GM18505 (cell line): ENCODE measurements at regions not wholly inside any gene's neighbourhood (a gene's known extent, or its start where the extent isn't known, plus 50 kb on each side); places are given as distances from the start of the nearest gene placed in this dataset.

Experiments
- ATAC-seq: cut with Tn5 transposase; IDR thresholded peaks from one replicate; pipeline ENCODE4 v1.9.1; 2021; ENCODE audit not compliant: unreplicated experiment
- POLR2A ChIP-seq: IDR thresholded peaks from 4 replicates; pipeline ENCODE4 v1.6.1; 2011; ENCODE audit warnings: borderline replicate concordance; ENCODE audit not compliant: insufficient read depth, insufficient read length; ENCODE audit errors: extremely low read depth

DNA sequence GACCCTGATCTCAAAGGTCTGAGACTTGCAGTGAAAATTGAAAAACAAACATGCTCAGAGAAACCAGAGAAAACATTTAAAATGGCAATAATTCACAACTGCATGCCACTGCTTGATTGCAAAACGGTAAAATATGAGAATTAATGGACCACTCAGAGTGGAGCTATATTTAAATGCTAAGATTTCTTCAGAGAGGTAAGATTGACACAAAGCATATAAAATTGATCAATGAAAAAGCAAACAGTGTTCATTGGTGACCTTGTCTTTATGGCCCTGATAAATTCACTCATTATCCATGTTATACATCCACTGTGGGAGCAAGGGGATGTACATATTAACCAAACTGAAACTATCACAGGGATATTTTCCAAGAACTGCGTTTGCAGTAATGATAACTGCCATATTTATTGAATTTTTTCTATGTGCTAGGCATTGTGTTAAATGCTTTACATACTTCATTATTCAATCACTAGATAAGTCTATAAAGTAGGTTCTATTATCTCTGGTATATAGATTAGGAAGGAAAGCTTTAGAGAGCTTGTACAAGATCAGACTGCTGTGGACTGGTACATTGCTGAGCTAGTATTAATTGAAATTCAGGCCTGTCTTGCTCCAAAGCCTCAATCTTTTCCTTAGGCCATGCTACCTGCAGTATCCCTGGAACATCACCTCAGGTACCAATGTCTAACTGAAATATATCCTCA, 113.9 kb upstream of the LMO3 start:
- no peak for TF ChIP-seq POLR2A
- ATAC-seq, result no peak

- no peak for TF ChIP-seq POLR2A
- no peak for ATAC-seq
These were observed 111.0 kb upstream of the LMO3 start for GRCh38 chr12:16716928-16717327.

- ATAC-seq, result no peak
- no peak for TF ChIP-seq POLR2A
These were observed 86.1 kb upstream of the LMO3 start for GRCh38 chr12:16692099-16692498.

DNA sequence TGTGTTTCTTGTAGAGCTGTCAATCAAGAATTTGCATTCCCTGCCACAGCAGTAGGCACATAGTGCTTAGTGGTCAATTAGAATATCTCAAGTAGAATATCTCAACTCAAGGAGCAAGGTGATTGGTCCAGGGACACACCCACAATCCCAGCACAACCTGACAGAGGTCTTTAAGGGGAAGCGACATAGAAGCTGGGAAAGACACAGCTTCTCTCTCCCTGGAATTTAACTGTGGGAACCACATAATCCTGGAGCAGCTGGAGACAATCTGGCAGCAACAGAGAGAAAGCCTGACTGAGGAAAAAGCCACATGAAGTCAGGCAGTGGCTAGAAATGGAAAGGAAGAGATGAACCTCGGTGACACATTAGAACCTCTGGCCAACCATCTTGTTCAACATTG, 85.7 kb upstream of the LMO3 start:
- no peak for ATAC-seq
- TF ChIP-seq POLR2A, result no peak

DNA sequence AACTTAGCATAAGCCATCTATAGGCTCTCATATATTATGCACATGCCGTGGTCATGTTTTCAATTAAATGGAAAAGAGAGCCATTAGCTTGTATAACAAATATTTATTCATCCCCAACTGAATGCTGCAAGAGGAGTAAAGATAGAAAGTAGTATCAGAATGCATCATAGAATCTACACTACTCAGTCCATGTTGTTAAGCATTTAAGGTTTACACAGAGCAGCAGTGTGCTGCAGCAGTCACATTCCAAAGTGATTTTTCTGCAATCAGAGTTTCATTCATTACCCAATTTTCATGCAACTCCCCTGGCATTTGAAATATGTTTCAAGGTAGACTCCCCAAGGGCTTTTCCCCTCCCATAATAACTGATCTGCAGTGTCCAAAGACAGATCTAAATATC, 82.2 kb upstream of the LMO3 start:
- ATAC-seq, result no peak

GRCh38 chr12:16685107-16685506, 79.1 kb upstream of the LMO3 start:
- no peak for ATAC-seq
- TF ChIP-seq POLR2A, result no peak

More for the DNA sequence above, 82.2 kb upstream of the LMO3 start:
- TF ChIP-seq POLR2A, result no peak

DNA sequence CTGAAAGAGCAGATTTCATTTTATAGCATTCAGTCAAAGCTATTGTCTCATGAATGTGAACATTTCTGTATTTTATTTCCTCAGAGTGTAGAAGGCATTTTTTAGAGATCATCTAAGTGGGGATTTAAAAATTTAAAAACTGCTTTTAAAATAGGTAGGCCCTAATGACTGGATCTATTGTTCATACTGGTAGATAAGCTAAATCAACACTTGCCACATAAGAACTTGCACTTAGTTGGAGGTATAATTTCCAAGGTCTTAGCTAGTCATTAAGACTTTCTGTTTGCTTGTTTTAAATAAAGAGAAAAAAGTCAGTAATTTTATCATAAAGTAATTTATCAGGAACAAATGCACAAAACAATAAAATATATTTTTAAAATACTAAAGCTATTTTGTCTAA, 75.2 kb upstream of the LMO3 start:
- ATAC-seq, result no peak
- TF ChIP-seq POLR2A, result no peak

DNA sequence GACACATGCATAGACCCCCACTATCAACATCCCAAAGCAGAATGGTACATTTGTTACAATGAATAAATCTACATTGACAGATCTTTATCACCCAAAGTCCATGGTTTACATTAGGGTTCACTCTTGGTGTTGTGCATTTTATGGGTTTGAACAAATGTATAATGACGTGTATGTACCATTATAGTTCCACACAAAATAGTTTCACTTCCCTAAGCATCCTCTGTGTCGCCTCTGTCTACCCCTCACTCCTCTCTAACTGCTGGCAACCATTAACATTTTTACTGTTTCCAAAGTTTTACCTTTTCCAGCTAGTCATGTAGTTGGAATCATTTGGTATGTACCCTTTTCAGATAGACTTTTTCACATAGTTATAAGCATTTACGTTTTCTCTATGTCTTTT, 69.5 kb upstream of the LMO3 start:
- ATAC-seq, result peak; percentile 72
- TF ChIP-seq POLR2A, result no peak

DNA sequence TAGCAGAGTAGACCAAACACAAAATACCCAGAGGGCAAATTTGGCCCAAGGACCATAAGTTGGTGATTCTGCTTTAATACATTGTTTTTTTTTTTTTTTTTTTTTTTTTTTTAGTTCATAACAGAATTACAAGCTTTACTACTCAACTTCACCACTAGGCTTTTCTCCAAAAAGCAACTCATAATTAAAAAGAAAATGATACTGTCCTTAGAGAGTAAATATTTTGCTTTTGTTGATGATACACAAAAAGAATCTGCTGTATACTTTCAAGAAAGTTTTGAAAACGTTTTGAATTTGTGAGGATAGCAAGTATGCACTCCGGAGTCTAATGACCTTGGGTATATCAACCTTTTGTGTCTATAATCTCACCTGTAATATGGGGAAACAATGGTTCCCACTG, 68.9 kb upstream of the LMO3 start:
- TF ChIP-seq POLR2A, result no peak
- no peak for ATAC-seq

DNA sequence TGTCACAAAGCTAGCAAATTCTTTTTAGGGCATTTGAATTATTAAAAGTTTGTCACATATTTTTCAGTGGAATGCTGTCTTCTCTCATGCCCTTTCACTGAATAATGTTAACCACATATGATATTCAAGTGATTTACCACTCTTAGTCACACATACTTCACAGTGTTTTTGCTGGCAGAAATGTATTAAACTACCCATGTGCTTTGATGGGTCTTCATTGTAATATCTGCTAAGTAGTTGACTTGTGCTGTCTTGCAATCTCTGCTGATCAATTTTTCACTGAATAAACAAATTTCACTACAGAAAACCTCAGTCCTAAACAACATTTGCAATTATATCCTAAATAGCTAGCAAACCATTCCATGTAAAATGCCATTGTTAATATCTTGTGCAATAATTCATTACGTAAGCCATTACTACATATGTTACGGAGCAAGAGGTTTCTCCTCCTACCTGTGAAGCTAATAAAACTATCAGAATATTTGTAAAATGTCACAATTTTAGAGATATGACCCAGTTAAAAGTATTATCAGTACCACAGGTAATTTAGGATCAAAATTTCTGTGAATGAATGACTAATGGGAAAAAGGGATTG, 64.6 kb upstream of the LMO3 start:
- no peak for ATAC-seq
- no peak for TF ChIP-seq POLR2A

DNA sequence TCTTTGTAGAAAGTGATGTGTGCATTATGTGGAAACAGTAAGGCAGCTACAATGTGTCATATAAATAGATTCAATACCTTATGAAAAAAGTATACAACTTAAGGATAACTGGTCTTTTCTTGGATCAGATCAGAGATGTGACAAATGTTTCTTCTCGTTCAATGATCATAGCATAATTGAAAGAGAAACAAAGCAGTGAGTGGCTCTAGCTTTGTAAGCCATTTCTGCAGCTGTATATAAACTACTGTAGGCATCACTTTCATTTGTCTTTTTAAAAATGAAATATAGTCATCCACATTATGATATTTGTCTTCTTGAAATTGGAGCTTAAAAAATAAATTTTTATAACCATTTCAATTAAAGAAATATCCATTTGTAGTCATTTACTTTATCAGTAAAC, 63.8 kb upstream of the LMO3 start:
- no peak for ATAC-seq
- no peak for TF ChIP-seq POLR2A

GRCh38 chr12:16668198-16668597, 62.2 kb upstream of the LMO3 start:
- TF ChIP-seq POLR2A, result no peak
- no peak for ATAC-seq

GRCh38 chr12:16658699-16659098, 52.7 kb upstream of the LMO3 start:
- TF ChIP-seq POLR2A, result no peak
- ATAC-seq, result no peak
